Left ventricle myocardium inferior (tissue), 1 donor: ENCODE measurements at regions not wholly inside any gene's neighbourhood (a gene's known extent, or its start where the extent isn't known, plus 50 kb on each side); places are given as distances from the start of the nearest gene placed in this dataset.

Experiments
- DNase-seq: peaks from one replicate; pipeline ENCODE4 v3.0.0-alpha.2; 2020
- H3K27ac ChIP-seq: fragments of 200-600 bp; replicated peaks from 2 replicates; pipeline ENCODE4 v1.8.0; 2021
- H3K27me3 ChIP-seq: fragments of 200-600 bp; 2 replicates; pipeline ENCODE4 v1.8.0; 2021; ENCODE audit warnings: low read depth
- H3K36me3 ChIP-seq: fragments of 200-600 bp; 2 replicates; pipeline ENCODE4 v1.8.0; 2021
- H3K4me1 ChIP-seq: fragments of 200-600 bp; 2 replicates; pipeline ENCODE4 v1.8.0; 2021
- H3K4me3 ChIP-seq: fragments of 200-600 bp; 2 replicates; pipeline ENCODE4 v1.8.0; 2021; ENCODE audit warnings: mild to moderate bottlenecking, moderate library complexity
- H3K9me3 ChIP-seq: fragments of 200-600 bp; replicated peaks from 2 replicates; pipeline ENCODE4 v1.8.0; 2021
- CTCF ChIP-seq: fragments of 200-600 bp; IDR thresholded peaks from 2 replicates; pipeline ENCODE4 v1.8.0; 2021; ENCODE audit warnings: antibody characterized with exemption, mild to moderate bottlenecking, borderline replicate concordance
- intact Hi-C: fragments of 100-400 bp; cut with micrococcal nuclease; formaldehyde crosslinking; loops from one replicate; pipeline ENCODE4 v1.11.0; 2022
- donor health status: DM: no; HTN: yes; CAD: no; lungs with severe emphysema.

GRCh38 chr6:169852504-169853195, 101.2 kb downstream of the ERMARD start:
- Histone ChIP-seq H3K36me3 (no peaks in the 10 kb centered on the region), H3K4me3 (no peak overlapping the region), H3K9me3 (peaks cover 9% of the 10 kb centered on the region), H3K27me3 (no peaks in the 10 kb centered on the region), H3K27ac (peak overlapping the region; percentile 90), H3K4me1 (peaks cover 20% of the 10 kb centered on the region)
- no peak for DNase-seq
- no peak for TF ChIP-seq CTCF
- intact Hi-C loops = no loop called here

- Histone ChIP-seq H3K36me3 (no peaks in the 10 kb centered on the region), H3K27ac (peak overlapping the region; percentile 90), H3K4me3 (no peak overlapping the region), H3K4me1 (peaks cover 20% of the 10 kb centered on the region), H3K27me3 (no peaks in the 10 kb centered on the region), H3K9me3 (peaks cover 3% of the 10 kb centered on the region)
- TF ChIP-seq CTCF = no peak
- no peak for DNase-seq
- intact Hi-C loops = no loop called here
These were observed 100.5 kb downstream of the ERMARD start for GRCh38 chr6:169851641-169852503.

- Histone ChIP-seq H3K4me3 (no peak overlapping the region), H3K4me1 (peaks cover 20% of the 10 kb centered on the region), H3K27me3 (peaks cover 8% of the 10 kb centered on the region), H3K9me3 (no peaks in the 10 kb centered on the region), H3K36me3 (no peaks in the 10 kb centered on the region), H3K27ac (peak overlapping the region; percentile 90)
- intact Hi-C loops = no loop called here
- DNase-seq = no peak
- no peak for TF ChIP-seq CTCF
These were observed 99.3 kb downstream of the ERMARD start for GRCh38 chr6:169850746-169851145.

- Histone ChIP-seq H3K9me3 (no peaks in the 10 kb centered on the region), H3K27me3 (peaks cover 14% of the 10 kb centered on the region), H3K4me3 (no peak overlapping the region), H3K27ac (no peak overlapping the region), H3K4me1 (peaks cover 20% of the 10 kb centered on the region), H3K36me3 (no peaks in the 10 kb centered on the region)
- no peak for DNase-seq
- intact Hi-C loops = no loop called here
- no peak for TF ChIP-seq CTCF
These were observed 98.7 kb downstream of the ERMARD start for GRCh38 chr6:169850154-169850553.

- no peak for DNase-seq
- intact Hi-C loops = no loop called here
These were observed 98.0 kb downstream of the ERMARD start for GRCh38 chr6:169849396-169849795.

More at GRCh38 chr6:169849396-169849795, 98.0 kb downstream of the ERMARD start:
- no peak for TF ChIP-seq CTCF
- no peak overlapping the region for H3K4me3 ChIP-seq
- peaks cover 22% of the 10 kb centered on the region for H3K27me3 ChIP-seq
- no peaks in the 10 kb centered on the region for H3K36me3 ChIP-seq
- peaks cover 20% of the 10 kb centered on the region for H3K4me1 ChIP-seq
- H3K9me3 ChIP-seq = no peaks in the 10 kb centered on the region
- no peak overlapping the region for H3K27ac ChIP-seq
